H1 (cell line): ENCODE measurements at regions not wholly inside any gene's neighbourhood (a gene's known extent, or its start where the extent isn't known, plus 50 kb on each side); places are given as distances from the start of the nearest gene placed in this dataset.

ENCODE experiments used
- HDAC2 ChIP-seq, 2 experiments: fragments of 300-600 bp in 1 of 2; sonication (generic) in 1 of 2; IDR thresholded peaks; 2 replicates each; pipeline ENCODE4 v1.6.1; 2011 to 2012; ENCODE audit warnings: low read depth in 2 of 2, low read length in 2 of 2, mild to moderate bottlenecking in 2 of 2, moderate library complexity in 2 of 2, borderline replicate concordance in 1 of 2, inconsistent platforms in 1 of 2
- KDM1A ChIP-seq: fragments of 200-600, 300-600 bp; sonication (generic); IDR thresholded peaks from 2 replicates; pipeline ENCODE4 v1.7.1; 2016; ENCODE audit warnings: mild to moderate bottlenecking, low read length, borderline replicate concordance
- SIN3A ChIP-seq, 2 experiments: IDR thresholded peaks in 1 of 2; conservative IDR thresholded peaks in 1 of 2; 2 replicates each; pipeline ENCODE4 v1.6.1; 2011 to 2012; ENCODE audit warnings: low read length in 2 of 2, improper control_type of control experiment in 1 of 2, low read depth in 1 of 2, mild to moderate bottlenecking in 1 of 2
- TBP ChIP-seq: IDR thresholded peaks from 2 replicates; pipeline ENCODE4 v1.6.1; 2011; ENCODE audit warnings: low read depth, low read length, improper control_type of control experiment
- TF ChIP-seq, protein P1 (sequence below), 3 experiments: IDR thresholded peaks; 1 replicate in 2 of 3; 2 replicates in 1 of 3; pipeline versions ENCODE4 v1.5.1 to v1.6.1; 2011; ENCODE audit warnings: low read length in 3 of 3, mild to moderate bottlenecking in 3 of 3, inconsistent platforms in 2 of 3, low read depth in 1 of 3, moderate library complexity in 1 of 3; ENCODE audit not compliant: insufficient read depth in 1 of 3; ENCODE audit errors: control extremely low read depth in 1 of 3

DNA sequence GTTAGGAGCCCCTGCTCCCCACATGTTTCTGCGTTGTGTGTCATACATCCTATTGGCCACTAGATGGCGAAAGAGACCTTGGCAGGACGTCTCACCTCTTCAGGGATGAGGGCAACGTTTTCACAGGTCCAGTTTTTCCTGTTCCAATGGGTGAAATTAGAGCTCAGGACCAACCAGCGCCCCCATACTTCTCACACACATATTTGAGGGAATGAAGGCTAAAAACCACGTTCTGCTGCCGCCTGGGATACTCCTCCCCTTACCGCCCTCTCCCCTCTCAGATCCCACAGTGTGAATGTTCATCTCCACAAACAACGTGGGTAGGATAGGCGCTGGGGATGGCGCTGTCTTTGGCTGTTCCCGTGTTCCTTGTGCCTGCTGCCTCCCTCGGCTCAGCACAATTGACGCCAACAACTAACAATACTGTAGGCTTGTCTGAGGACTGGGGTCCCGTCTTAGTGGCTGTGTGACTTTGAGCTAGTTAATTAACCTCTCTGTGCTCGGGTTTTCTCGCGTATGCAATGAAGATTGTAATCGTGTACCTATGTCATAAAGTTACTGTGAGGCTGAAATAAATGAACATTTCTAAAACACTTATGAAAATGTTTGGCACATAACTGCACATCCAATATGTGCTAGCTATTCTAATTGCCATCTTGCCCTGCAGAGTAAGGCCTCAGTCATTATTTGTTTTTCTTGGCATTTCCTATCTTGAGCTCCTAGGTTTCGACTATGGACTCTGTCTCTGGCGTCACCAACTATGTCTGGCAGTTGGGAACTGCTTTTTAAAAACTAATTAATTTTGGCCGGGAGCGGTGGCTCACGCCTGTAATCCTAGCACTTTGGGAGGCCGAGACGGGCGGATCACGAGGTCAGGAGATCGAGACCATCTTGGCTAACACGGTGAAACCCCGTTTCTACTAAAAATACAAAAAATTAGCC, 181.3 kb upstream of the STK26 start (continued):
- TF ChIP-seq, protein P1, sequence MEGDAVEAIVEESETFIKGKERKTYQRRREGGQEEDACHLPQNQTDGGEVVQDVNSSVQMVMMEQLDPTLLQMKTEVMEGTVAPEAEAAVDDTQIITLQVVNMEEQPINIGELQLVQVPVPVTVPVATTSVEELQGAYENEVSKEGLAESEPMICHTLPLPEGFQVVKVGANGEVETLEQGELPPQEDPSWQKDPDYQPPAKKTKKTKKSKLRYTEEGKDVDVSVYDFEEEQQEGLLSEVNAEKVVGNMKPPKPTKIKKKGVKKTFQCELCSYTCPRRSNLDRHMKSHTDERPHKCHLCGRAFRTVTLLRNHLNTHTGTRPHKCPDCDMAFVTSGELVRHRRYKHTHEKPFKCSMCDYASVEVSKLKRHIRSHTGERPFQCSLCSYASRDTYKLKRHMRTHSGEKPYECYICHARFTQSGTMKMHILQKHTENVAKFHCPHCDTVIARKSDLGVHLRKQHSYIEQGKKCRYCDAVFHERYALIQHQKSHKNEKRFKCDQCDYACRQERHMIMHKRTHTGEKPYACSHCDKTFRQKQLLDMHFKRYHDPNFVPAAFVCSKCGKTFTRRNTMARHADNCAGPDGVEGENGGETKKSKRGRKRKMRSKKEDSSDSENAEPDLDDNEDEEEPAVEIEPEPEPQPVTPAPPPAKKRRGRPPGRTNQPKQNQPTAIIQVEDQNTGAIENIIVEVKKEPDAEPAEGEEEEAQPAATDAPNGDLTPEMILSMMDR (IDR thresholded peaks at IDR 0.05; ENCODE audit: control extremely low read depth in 1 of 3, insufficient read depth in 1 of 3, low read depth in 1 of 3, low read length in 3 of 3), result peak; percentile 59 to 70 (median 64)
- TF ChIP-seq KDM1A, result peak; percentile 85; the same call in 1 of the 2 replicates
- 0 out of 2 replicates have a peak, but pooled peaks have one; percentile 6 for TF ChIP-seq TBP
- no peak for TF ChIP-seq SIN3A (conservative IDR thresholded peaks at IDR 0.05 in 1 of 2, IDR thresholded peaks at IDR 0.05 in 1 of 2; ENCODE audit: low read depth in 1 of 2, low read length in 2 of 2)
- TF ChIP-seq HDAC2 (IDR thresholded peaks at IDR 0.05; ENCODE audit: borderline replicate concordance in 1 of 2, low read depth in 2 of 2, low read length in 2 of 2), result peak in 1 of 2 experiments; percentile 49; a peak in 1 of 4 replicates
- TF ChIP-seq, all 59 proteins: peak for 7
